HEK293T (cell line): ENCODE measurements at regions not wholly inside any gene's neighbourhood (a gene's known extent, or its start where the extent isn't known, plus 50 kb on each side); places are given as distances from the start of the nearest gene placed in this dataset.

Source experiments
- CTCF ChIA-PET: fragments of 350-600 bp; formaldehyde crosslinking; extraction: SDS; loops from one replicate; lab custom pipeline; 2021; ENCODE audit warnings: antibody characterized with exemption, inconsistent platforms; lab: Yijun Ruan, JAX
- POLR2A ChIA-PET: fragments of 350-600 bp; formaldehyde crosslinking; extraction: SDS; loops from one replicate; lab custom pipeline; 2020; ENCODE audit warnings: antibody characterized with exemption, inconsistent platforms; lab: Yijun Ruan, JAX
- DNase-seq: peaks from one replicate; pipeline ENCODE4 v3.0.0; 2012; ENCODE audit warnings: mixed read lengths; ENCODE audit errors: extremely low spot score
- ARNT ChIP-seq: fragments of 450-650 bp; IDR thresholded peaks from 2 replicates; pipeline ENCODE4 v1.6.1; 2017; ENCODE audit warnings: mild to moderate bottlenecking
- BHLHE40 ChIP-seq: fragments of 450-650 bp; IDR thresholded peaks from 2 replicates; pipeline ENCODE4 v1.6.1; 2016; ENCODE audit warnings: mild to moderate bottlenecking, moderate library complexity, borderline replicate concordance
- CTBP1 ChIP-seq: fragments of 450-650 bp; IDR thresholded peaks from 2 replicates; pipeline ENCODE4 v1.6.1; 2016; ENCODE audit warnings: borderline replicate concordance
- ELF4 ChIP-seq: fragments of 450-650 bp; IDR thresholded peaks from 2 replicates; pipeline ENCODE4 v1.6.1; 2017; ENCODE audit warnings: antibody characterized with exemption
- FOXA1 ChIP-seq: fragments of 450-650 bp; IDR thresholded peaks from 2 replicates; pipeline ENCODE4 v1.6.1; 2016; ENCODE audit warnings: mild to moderate bottlenecking
- FOXK2 ChIP-seq: fragments of 450-650 bp; IDR thresholded peaks from 2 replicates; pipeline ENCODE4 v1.6.1; 2016; ENCODE audit warnings: mild to moderate bottlenecking
- FOXM1 ChIP-seq: fragments of 450-650 bp; IDR thresholded peaks from 2 replicates; pipeline ENCODE4 v1.6.1; 2017; ENCODE audit warnings: mild to moderate bottlenecking, borderline replicate concordance
- HDGF ChIP-seq: fragments of 450-650 bp; IDR thresholded peaks from 2 replicates; pipeline ENCODE4 v1.6.1; 2017; ENCODE audit warnings: antibody characterized with exemption, borderline replicate concordance
- L3MBTL2 ChIP-seq: fragments of 450-650 bp; conservative IDR thresholded peaks from 2 replicates; pipeline ENCODE4 v1.6.1; 2016; ENCODE audit warnings: mild to moderate bottlenecking
- LEF1 ChIP-seq: fragments of 450-650 bp; IDR thresholded peaks from 2 replicates; pipeline ENCODE4 v1.6.1; 2017; ENCODE audit warnings: mild to moderate bottlenecking, borderline replicate concordance
- NFRKB ChIP-seq: fragments of 450-650 bp; IDR thresholded peaks from 2 replicates; pipeline ENCODE4 v1.6.1; 2016; ENCODE audit warnings: mild to moderate bottlenecking, moderate library complexity
- SP1 ChIP-seq: fragments of 450-650 bp; IDR thresholded peaks from 2 replicates; pipeline ENCODE4 v1.6.1; 2017
- SUZ12 ChIP-seq: fragments of 450-650 bp; IDR thresholded peaks from 2 replicates; pipeline ENCODE4 v1.6.1; 2016; ENCODE audit warnings: mild to moderate bottlenecking
- TARDBP ChIP-seq: fragments of 450-650 bp; IDR thresholded peaks from 2 replicates; pipeline ENCODE4 v1.6.1; 2016
- ZNF384 ChIP-seq: fragments of 450-650 bp; IDR thresholded peaks from 2 replicates; pipeline ENCODE4 v1.6.1; 2016
- TF ChIP-seq, protein P1 (sequence below): fragments of 450-650 bp; IDR thresholded peaks from 2 replicates; pipeline ENCODE4 v1.6.1; 2016

DNA sequence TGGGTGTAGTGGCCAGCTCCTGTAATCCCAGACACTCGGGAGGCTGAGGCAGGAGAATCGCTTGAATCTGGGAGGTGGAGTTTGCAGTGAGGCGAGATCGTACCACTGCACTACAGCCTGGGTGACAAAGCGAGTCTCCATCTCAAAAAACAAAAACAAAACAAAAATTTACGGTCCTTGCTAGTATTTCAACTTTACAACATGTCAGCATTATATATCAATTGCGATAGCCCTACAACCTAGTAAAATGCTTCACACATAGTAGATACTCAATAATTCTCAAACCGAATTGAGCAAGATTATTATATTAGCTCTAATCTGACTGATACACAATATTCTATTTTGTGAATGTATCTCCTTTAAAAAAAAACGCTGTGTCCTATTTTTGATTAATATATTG is 1411.0 kb upstream of the WWC1 start:
- POLR2A ChIA-PET: no interaction called here
- TF ChIP-seq, protein P1, sequence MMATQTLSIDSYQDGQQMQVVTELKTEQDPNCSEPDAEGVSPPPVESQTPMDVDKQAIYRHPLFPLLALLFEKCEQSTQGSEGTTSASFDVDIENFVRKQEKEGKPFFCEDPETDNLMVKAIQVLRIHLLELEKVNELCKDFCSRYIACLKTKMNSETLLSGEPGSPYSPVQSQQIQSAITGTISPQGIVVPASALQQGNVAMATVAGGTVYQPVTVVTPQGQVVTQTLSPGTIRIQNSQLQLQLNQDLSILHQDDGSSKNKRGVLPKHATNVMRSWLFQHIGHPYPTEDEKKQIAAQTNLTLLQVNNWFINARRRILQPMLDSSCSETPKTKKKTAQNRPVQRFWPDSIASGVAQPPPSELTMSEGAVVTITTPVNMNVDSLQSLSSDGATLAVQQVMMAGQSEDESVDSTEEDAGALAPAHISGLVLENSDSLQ: no peak
- no peak for TF ChIP-seq FOXA1
- TF ChIP-seq ZNF384: no peak
- TF ChIP-seq FOXK2: no peak
- no peak for TF ChIP-seq ARNT
- no peak for TF ChIP-seq LEF1
- CTCF ChIA-PET: no interaction called here
- DNase-seq: no peak

DNA sequence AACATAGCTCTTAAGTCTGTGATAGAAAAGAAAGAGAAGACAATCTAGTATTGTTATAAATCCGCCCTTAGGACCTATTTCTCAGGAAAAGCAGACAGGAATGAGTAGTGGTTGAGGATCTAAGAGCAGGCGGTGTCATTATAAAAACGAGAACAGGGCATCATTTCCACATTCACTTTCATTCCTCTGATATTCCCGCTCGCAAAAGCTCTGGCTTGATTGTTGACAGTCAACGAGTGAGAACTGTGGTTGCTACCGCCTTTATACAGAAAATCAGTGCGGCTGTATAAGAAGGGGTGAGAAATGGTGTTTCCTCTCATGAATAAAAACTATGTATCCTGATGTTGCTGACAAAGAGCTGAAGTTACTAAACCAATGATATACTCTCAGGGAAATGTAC is 1409.6 kb upstream of the WWC1 start:
- ChIA-PET POLR2A (no interaction called here), CTCF (no interaction called here)
- TF ChIP-seq TARDBP (no peak), ARNT (no peak), FOXA1 (no peak), LEF1 (no peak), CTBP1 (no peak), NFRKB (no peak), ELF4 (no peak), HDGF (no peak), SP1 (no peak), ZNF384 (no peak), SUZ12 (no peak), FOXK2 (no peak), FOXM1 (no peak), BHLHE40 (no peak)
- TF ChIP-seq, protein P1: no peak
- no peak for DNase-seq

DNA sequence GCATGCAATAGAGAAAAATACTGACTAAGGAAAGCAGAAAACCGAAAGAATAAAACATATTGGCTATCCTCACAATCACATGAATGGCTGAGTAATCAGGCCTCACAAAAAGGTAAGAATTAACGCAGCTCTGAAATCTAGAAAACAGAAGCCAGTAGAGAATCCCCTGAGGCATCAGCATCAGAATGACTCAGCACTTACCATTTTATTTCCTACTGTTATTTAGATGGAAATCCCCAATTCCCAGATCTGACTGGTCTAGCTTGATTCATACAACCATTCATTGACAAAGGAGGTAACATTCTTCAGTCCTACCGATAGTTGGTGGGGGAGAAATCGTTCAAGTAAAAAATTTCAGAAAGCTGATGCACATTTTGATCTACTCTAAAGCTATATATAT is 1408.4 kb upstream of the WWC1 start:
- TF ChIP-seq HDGF (no peak), FOXM1 (no peak), ARNT (no peak), SUZ12 (no peak), SP1 (no peak), BHLHE40 (no peak), LEF1 (no peak), ELF4 (no peak), CTBP1 (no peak), FOXA1 (no peak), ZNF384 (no peak), TARDBP (no peak), FOXK2 (no peak), L3MBTL2 (no peak)
- TF ChIP-seq, protein P1: no peak
- POLR2A ChIA-PET: no interaction called here
- no peak for DNase-seq
- CTCF ChIA-PET: no interaction called here

DNA sequence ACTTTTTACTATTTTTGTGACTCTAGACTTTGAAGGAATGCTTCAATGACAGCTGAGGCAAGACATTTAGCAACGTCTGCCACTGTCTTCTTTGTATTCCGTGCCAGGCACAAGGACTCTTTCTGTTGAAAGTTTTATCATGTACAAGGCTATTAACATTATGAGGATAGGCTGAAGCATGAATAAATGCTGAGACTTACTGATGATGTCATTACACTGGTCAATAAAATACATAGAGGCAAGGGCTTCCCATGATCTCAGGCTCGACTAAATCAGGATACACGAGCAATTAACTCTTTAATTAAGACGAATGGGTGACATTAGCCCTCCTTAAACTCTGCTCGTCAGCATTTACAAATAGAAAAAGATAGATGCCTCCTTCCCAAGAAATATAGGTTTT is 1393.3 kb upstream of the WWC1 start:
- TF ChIP-seq ELF4 (no peak), SUZ12 (no peak), ZNF384 (no peak), ARNT (no peak), L3MBTL2 (no peak), FOXK2 (no peak), SP1 (no peak), FOXA1 (no peak), FOXM1 (no peak), BHLHE40 (no peak), CTBP1 (no peak), TARDBP (no peak), HDGF (no peak)
- TF ChIP-seq, protein P1: no peak
- CTCF ChIA-PET: no interaction called here

DNA sequence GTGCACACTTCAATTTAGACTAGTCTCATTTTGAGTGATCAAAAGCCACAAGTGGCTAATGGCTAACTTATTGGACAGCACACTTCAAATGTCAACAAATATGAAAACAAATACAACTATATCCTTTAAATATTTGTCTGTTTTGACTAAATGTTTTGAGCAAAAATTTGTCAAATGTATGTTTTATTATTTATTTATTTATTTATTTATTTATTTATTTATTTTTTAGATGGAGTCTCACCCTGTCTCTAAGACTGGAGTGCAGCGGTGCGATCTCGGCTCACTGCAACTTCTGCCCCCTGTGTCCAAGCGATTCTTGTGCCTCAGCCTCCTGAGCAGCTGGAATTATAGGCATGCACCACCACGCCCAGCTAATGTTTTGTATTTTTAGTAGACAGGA is 1392.1 kb upstream of the WWC1 start:
- no peak for DNase-seq
- CTCF ChIA-PET: no interaction called here
- POLR2A ChIA-PET: no interaction called here
- no peak for TF ChIP-seq ARNT
- no peak for TF ChIP-seq LEF1
- no peak for TF ChIP-seq TARDBP
- no peak for TF ChIP-seq SUZ12

More for the DNA sequence above, 1393.3 kb upstream of the WWC1 start:
- POLR2A ChIA-PET: no interaction called here
- no peak for DNase-seq

DNA sequence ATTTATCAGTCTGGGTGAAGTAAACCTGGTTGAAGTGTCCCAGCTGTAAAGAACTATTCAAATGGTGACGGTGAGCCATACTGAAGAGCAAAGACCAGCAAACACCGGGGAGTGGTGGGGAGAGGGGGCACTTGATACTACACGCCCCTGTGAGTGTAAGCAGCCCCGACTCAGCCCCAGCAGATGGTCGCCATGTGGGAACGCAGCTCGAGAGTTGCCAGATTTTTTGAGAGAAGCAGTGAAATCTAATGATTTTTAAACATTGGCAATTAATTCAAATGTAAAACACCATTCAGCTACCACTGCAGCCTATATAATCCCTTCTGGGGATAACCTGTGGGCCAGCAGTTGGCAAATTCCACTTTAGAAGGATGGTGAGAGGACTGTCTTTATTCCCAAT is 1386.9 kb upstream of the WWC1 start:
- POLR2A ChIA-PET: no interaction called here
- DNase-seq: no peak
- CTCF ChIA-PET: interaction anchor here (0.6 kb wide), 1 partner anchor 102 kb away, joined by 3 read pairs; no protein-coding TSS in a partner anchor
- no peak for TF ChIP-seq BHLHE40
- TF ChIP-seq HDGF: no peak
- no peak for TF ChIP-seq CTBP1
- no peak for TF ChIP-seq SUZ12
- TF ChIP-seq LEF1: no peak
- no peak for TF ChIP-seq TARDBP
- no peak for TF ChIP-seq FOXK2
- no peak for TF ChIP-seq ARNT
- TF ChIP-seq SP1: no peak
- TF ChIP-seq, protein P1: no peak
- TF ChIP-seq FOXM1: no peak
- no peak for TF ChIP-seq FOXA1
